H54 (cell line): ENCODE measurements at regions not wholly inside any gene's neighbourhood (a gene's known extent, or its start where the extent isn't known, plus 50 kb on each side); places are given as distances from the start of the nearest gene placed in this dataset.
"Not testable (repeated sequence)": the region's sequence is repeated elsewhere in the genome, so short reads cannot be mapped to it uniquely, and the experiment has no call there.

Experiments
- DNase-seq: peaks from one replicate; pipeline ENCODE4 v3.0.0; 2011; ENCODE audit warnings: low spot score, mixed read lengths; ENCODE audit not compliant: insufficient read length
- FAIRE-seq: peaks from 3 replicates; lab custom pipeline; 2011; peaks lifted over from hg19 to GRCh38; lab: Jason Lieb, UNC
- POLR2A ChIP-seq: IDR thresholded peaks from 2 replicates; pipeline ENCODE4 v1.6.1; 2011; ENCODE audit warnings: low read depth, mild to moderate bottlenecking, low read length

DNA sequence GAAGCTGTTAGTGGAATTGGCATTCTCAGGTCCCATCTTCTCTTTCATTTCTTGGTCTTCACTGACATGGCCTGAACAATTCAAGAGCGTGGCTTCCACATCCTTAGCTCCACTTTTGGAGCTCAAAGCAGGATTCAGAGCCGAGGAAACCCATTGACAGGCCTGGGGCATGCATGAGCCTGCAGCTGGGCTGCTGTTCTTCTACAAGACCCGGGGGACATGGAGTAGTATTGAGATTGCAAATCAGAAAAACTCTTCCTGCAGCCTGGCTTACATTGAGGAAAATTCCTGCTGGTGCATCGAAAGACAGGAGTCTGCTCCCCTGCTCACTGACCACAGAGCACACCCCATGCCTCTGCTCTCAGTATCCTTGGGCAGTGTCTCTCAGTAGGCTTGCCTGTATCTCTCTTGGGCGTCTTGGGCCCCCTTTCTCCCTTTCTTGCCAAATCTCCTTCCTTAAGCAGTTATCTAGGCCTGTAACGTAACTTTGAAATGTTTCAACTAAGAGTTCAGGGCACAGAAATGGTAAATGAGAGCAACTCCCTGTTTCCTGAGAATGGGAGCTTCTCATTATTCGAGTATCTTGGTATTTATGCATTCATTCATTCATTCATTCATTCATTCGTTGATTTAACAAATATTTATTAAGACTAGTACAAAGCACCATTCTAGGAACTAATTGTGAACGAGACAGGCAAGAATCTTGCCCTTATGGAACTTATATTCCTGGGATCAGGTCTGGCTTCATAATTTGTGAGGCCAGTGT lies 603.6 kb upstream of the CLINT1 start:
- no peak for TF ChIP-seq POLR2A
- DNase-seq (no peak), FAIRE-seq (no peak)

- FAIRE-seq (no peak), DNase-seq (no peak)
- no peak for TF ChIP-seq POLR2A
These were observed 602.4 kb upstream of the CLINT1 start for GRCh38 chr5:158461240-158461854.

GRCh38 chr5:158458086-158458485 lies 599.1 kb upstream of the CLINT1 start:
- no peak for DNase-seq
- no peak for FAIRE-seq
- no peak for TF ChIP-seq POLR2A

DNA sequence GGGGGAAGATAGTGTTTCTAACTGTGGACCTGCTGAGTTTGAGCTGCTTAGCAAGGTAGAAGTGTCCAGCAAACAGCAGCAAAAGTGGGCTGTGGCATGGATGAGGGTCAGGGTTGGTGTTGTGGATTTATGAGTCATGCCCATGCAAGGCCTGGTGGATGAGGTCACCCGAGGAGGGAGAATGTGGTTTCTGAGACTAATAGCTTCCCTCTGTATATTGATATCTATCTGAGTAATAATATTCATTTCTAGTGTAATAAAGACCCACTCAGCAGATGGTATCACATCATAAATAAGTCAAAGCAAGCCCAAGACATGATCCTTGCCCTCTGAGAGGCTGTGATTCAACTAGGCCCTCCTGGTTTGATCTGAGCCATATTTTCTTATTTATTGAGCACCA lies 597.8 kb upstream of the CLINT1 start:
- DNase-seq (peak; percentile 51), FAIRE-seq (peak; percentile 70)
- TF ChIP-seq POLR2A = no peak

GRCh38 chr5:158456241-158456640 lies 597.3 kb upstream of the CLINT1 start:
- no peak for TF ChIP-seq POLR2A
- DNase-seq = no peak
- FAIRE-seq = no peak

GRCh38 chr5:158451993-158452672 lies 593.2 kb upstream of the CLINT1 start:
- FAIRE-seq (no peak), DNase-seq (no peak)
- TF ChIP-seq POLR2A = no peak

DNA sequence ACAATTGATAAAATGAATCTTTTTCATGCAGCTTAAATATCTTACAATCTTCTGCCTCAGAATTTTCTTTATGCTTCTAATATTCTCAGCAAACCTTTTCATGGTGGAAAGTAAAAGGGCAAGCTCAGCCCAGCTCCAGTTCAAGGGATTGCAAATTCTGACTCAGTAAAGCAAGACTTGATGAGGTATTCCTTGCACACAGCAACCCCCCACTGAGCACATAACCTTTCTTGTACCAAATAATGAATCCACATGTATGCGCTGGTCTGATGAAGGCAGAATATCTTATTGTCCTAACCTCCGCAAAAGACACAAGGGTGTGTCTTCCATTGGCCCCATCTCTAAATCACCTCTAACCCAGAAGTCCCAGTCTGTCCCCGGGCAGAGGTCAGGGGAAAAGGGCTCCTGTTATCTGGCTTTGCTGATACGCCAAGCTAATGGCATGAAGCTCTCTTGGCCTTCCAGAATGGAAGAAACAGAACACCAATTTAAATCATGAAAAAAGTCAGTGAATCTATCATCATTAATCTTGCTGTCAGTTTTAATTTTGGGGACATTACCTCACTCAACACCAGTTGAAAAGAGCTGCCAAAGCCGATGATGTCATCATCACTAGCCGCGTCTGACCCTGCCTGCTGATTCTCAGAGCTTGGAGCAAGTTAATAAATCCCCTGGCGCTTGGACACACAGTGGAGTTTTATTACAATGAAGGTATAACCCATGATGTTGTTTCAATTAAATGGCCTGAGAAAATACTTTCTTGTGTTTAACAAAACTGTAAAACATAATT lies 592.5 kb upstream of the CLINT1 start:
- DNase-seq = no peak
- FAIRE-seq = no peak
- no peak for TF ChIP-seq POLR2A

DNA sequence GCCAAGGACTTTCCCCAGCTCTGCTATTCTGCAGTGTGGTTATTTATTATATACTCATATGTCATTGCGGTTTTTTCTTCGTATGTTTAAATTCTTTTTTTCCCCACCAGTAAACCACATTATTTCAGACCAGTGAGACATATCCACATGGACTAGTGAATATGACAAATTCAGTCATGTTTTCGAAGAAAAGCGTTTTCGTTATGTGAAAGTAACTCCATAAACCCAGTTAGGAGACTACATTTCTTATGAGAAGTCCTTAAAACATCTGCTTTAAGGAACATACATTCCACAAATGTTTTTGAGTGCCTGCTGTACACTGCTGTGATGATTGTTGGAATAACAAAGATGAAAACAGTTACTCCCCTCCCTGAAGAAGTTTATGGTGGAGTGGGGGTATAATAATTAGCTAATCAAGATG lies 591.8 kb upstream of the CLINT1 start:
- no peak for DNase-seq
- FAIRE-seq = no peak
- no peak for TF ChIP-seq POLR2A

DNA sequence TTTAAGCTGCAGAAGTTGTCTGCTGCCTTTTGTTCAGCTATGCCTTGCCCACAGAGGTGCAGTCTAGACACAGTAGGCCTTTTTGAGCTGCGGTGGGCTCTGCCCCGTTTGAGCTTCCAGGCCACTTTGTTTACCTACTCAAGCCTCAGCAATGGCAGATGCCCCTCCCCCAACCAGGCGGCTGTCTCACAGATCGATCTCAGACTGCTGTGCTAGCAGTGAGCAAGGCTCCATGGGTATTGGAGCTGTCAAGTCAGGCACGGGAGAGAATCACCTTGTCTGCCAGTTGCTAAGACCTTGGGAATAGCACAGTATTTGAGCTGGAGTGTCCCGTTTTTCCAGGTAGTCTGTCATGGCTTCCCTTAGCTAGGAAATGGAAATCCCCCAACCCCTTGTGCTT lies 587.8 kb upstream of the CLINT1 start:
- not testable (repeated sequence) for DNase-seq, FAIRE-seq

GRCh38 chr5:158439204-158439603 lies 580.3 kb upstream of the CLINT1 start:
- not testable (repeated sequence) for FAIRE-seq, DNase-seq

GRCh38 chr5:158436271-158437065 lies 577.5 kb upstream of the CLINT1 start:
- FAIRE-seq = no peak
- DNase-seq = no peak
- no peak for TF ChIP-seq POLR2A

- DNase-seq = no peak
- no peak for FAIRE-seq
These were observed 576.2 kb upstream of the CLINT1 start for GRCh38 chr5:158435161-158435616.

GRCh38 chr5:158434749-158435148 lies 575.8 kb upstream of the CLINT1 start:
- DNase-seq (no peak), FAIRE-seq (no peak)
- TF ChIP-seq POLR2A = no peak

More at GRCh38 chr5:158435161-158435616, 576.2 kb upstream of the CLINT1 start:
- TF ChIP-seq POLR2A = no peak
